ENCODE measurements at regions not wholly inside any gene's neighbourhood (a gene's known extent, or its start where the extent isn't known, plus 50 kb on each side); places are given as distances from the start of the nearest gene placed in this dataset.

- CTCF ChIA-PET = interaction anchor here (0.6 to 3.2 kb wide), 9 partner anchors 11 to 557 kb away, joined by 3 to 25 read pairs (median 4); no protein-coding TSS in a partner anchor
- H3K27ac ChIP-seq (ENCODE audit: low read depth, low read length) = no peak overlapping the region
- POLR2A ChIA-PET = no interaction called here
- H3K4me3 ChIP-seq (ENCODE audit: low read depth, low read length) = no peak overlapping the region
- DNase-seq (ENCODE audit: low read depth, low spot score) = no peak
- H3K27me3 ChIP-seq (ENCODE audit: control insufficient read depth, insufficient read depth, low read length) = no peaks in the 10 kb centered on the region
- H3K9me3 ChIP-seq (ENCODE audit: control insufficient read depth, insufficient read depth, low read length) = no peaks in the 10 kb centered on the region
- TF ChIP-seq CTCF (IDR thresholded peaks at IDR 0.05; ENCODE audit: low read depth, low read length) = no peak
Observed at GRCh38 chr14:22263961-22264360, 325.1 kb downstream of the DAD1 start.

- POLR2A ChIA-PET = no interaction called here
- H3K27me3 ChIP-seq (ENCODE audit: control insufficient read depth, insufficient read depth, low read length) = no peaks in the 10 kb centered on the region
- no peaks in the 10 kb centered on the region for H3K9me3 ChIP-seq (ENCODE audit: control insufficient read depth, insufficient read depth, low read length)
- TF ChIP-seq CTCF (IDR thresholded peaks at IDR 0.05; ENCODE audit: low read depth, low read length) = no peak
- CTCF ChIA-PET = interaction anchor here (1.1 to 3.2 kb wide), 2 partner anchors 14 to 57 kb away, joined by 3 to 25 read pairs; no protein-coding TSS in a partner anchor
- no peak overlapping the region for H3K4me3 ChIP-seq (ENCODE audit: low read depth, low read length)
- H3K27ac ChIP-seq (ENCODE audit: low read depth, low read length) = no peak overlapping the region
- DNase-seq (ENCODE audit: low read depth, low spot score) = no peak
Observed at GRCh38 chr14:22262881-22263280, 326.1 kb downstream of the DAD1 start.

GRCh38 chr14:22255017-22255950 lies 333.7 kb downstream of the DAD1 start:
- no peak for TF ChIP-seq CTCF (IDR thresholded peaks at IDR 0.05; ENCODE audit: low read depth, low read length)
- Histone ChIP-seq H3K9me3 (ENCODE audit: control insufficient read depth, insufficient read depth, low read length) (no peaks in the 10 kb centered on the region), H3K27ac (ENCODE audit: low read depth, low read length) (no peak overlapping the region), H3K27me3 (ENCODE audit: control insufficient read depth, insufficient read depth, low read length) (no peaks in the 10 kb centered on the region), H3K4me3 (ENCODE audit: low read depth, low read length) (no peak overlapping the region)
- ChIA-PET POLR2A (interaction anchor here (0.6 kb wide), 1 partner anchor 661 kb away, joined by 3 read pairs; no protein-coding TSS in a partner anchor), CTCF (interaction anchor here (2.4 to 2.6 kb wide), 2 partner anchors 22 to 55 kb away, joined by 15 to 21 read pairs; no protein-coding TSS in a partner anchor)
- no peak for DNase-seq (ENCODE audit: low read depth, low spot score)

DNA sequence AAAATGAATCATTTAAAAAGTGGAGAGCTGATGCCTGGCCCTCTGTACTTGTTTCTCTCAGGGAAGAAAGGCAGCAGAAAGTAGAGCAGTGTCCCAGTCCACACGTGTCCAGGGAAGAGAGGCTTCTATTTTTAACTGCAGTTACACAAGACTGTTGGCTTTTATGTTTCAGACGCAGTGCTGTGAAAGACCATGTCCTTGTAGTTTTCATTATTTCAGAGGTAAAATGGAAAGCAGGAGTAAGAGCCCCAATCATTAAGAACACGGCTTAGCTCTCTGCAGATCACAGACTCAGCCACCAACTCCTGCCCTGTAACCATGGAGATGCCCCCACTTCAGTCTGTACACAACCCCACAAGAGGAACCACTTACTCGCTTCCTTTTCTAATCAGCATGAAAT lies 336.3 kb downstream of the DAD1 start:
- Histone ChIP-seq H3K9me3 (ENCODE audit: control insufficient read depth, insufficient read depth, low read length) (no peaks in the 10 kb centered on the region), H3K27ac (ENCODE audit: low read depth, low read length) (no peak overlapping the region), H3K4me3 (ENCODE audit: low read depth, low read length) (no peak overlapping the region), H3K27me3 (ENCODE audit: control insufficient read depth, insufficient read depth, low read length) (no peaks in the 10 kb centered on the region)
- DNase-seq (ENCODE audit: low read depth, low spot score) = no peak
- CTCF ChIA-PET = interaction anchor here (0.9 to 2.6 kb wide), 4 partner anchors 12 to 52 kb away, joined by 3 to 21 read pairs (median 10); no protein-coding TSS in a partner anchor
- no peak for TF ChIP-seq CTCF (IDR thresholded peaks at IDR 0.05; ENCODE audit: low read depth, low read length)
- POLR2A ChIA-PET = no interaction called here

DNA sequence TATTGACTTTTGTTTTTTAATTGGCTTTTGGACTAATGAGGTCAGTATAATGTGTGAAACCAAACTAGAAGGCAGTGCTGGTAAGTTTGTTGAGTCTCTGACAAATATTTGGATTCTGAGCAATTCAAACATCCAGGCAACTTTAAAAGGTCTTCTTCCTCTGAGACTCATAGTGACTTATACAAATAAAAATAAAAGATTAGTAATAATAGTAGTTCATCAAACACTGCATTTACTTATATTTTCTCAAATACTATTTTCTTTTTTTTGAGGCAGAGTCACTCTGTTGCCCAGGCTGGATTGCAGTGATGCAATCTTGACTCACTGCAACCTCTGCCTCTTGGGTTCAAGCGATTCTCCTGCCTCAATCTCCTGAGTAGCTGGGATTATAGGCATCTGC lies 337.9 kb downstream of the DAD1 start:
- Histone ChIP-seq H3K4me3 (ENCODE audit: low read depth, low read length) (no peak overlapping the region), H3K9me3 (ENCODE audit: control insufficient read depth, insufficient read depth, low read length) (no peaks in the 10 kb centered on the region), H3K27ac (ENCODE audit: low read depth, low read length) (no peak overlapping the region), H3K27me3 (ENCODE audit: control insufficient read depth, insufficient read depth, low read length) (no peaks in the 10 kb centered on the region)
- ChIA-PET POLR2A (no interaction called here), CTCF (interaction anchor here (1.1 kb wide), 1 partner anchor 26 kb away, joined by 3 read pairs; no protein-coding TSS in a partner anchor)
- DNase-seq (ENCODE audit: low read depth, low spot score) = no peak
- TF ChIP-seq CTCF (IDR thresholded peaks at IDR 0.05; ENCODE audit: low read depth, low read length) = no peak
